ENCODE measurements at regions not wholly inside any gene's neighbourhood (a gene's known extent, or its start where the extent isn't known, plus 50 kb on each side); places are given as distances from the start of the nearest gene placed in this dataset.
A peak's percentile ranks its signal among the peaks of the same experiment; 100 is the strongest.

- no peak for DNase-seq
Measured at GRCh38 chr16:50991436-50991835, 159.6 kb downstream of the SALL1 start.

GRCh38 chr16:50991006-50991405, 160.1 kb downstream of the SALL1 start:
- no peak for DNase-seq

GRCh38 chr16:50989047-50989446, 162.0 kb downstream of the SALL1 start:
- no peak for DNase-seq

- DNase-seq: no peak
Measured at GRCh38 chr16:50988441-50988840, 162.6 kb downstream of the SALL1 start.

- no peak for DNase-seq
Measured at GRCh38 chr16:50986453-50986852, 164.6 kb downstream of the SALL1 start.

- DNase-seq: no peak
Measured at GRCh38 chr16:50985733-50986132, 165.3 kb downstream of the SALL1 start.

GRCh38 chr16:50984688-50985087, 166.4 kb downstream of the SALL1 start:
- no peak for DNase-seq

- DNase-seq: no peak
Measured at GRCh38 chr16:50982808-50983207, 168.3 kb downstream of the SALL1 start.

- no peak for DNase-seq
Measured at GRCh38 chr16:50981951-50982350, 169.1 kb downstream of the SALL1 start.

- DNase-seq: no peak
Measured at GRCh38 chr16:50980666-50981065, 170.4 kb downstream of the SALL1 start.

GRCh38 chr16:50979806-50980620, 171.1 kb downstream of the SALL1 start:
- DNase-seq: no peak

GRCh38 chr16:50977138-50977537, 173.9 kb downstream of the SALL1 start:
- DNase-seq: peak; percentile 50

GRCh38 chr16:50974438-50975036, 176.5 kb downstream of the SALL1 start:
- DNase-seq: no peak

- DNase-seq: no peak
Measured at GRCh38 chr16:50972876-50973275, 178.2 kb downstream of the SALL1 start.

- DNase-seq: no peak
Measured at GRCh38 chr16:50970281-50970680, 180.8 kb downstream of the SALL1 start.

GRCh38 chr16:50967827-50968612, 183.1 kb downstream of the SALL1 start:
- DNase-seq: no peak

GRCh38 chr16:50964491-50964890, 186.6 kb downstream of the SALL1 start:
- DNase-seq: no peak

- no peak for DNase-seq
Measured at GRCh38 chr16:50961952-50962351, 189.1 kb downstream of the SALL1 start.

GRCh38 chr16:50960517-50961202, 190.4 kb downstream of the SALL1 start:
- DNase-seq: no peak

GRCh38 chr16:50957056-50957455, 194.0 kb downstream of the SALL1 start:
- DNase-seq: no peak

- no peak for DNase-seq
Measured at GRCh38 chr16:50956637-50957036, 194.4 kb downstream of the SALL1 start.

GRCh38 chr16:50955311-50955710, 195.8 kb downstream of the SALL1 start:
- DNase-seq: no peak

GRCh38 chr16:50954469-50954868, 196.6 kb downstream of the SALL1 start:
- DNase-seq: no peak
